Breast epithelium (tissue), 3 donors: ENCODE measurements at regions not wholly inside any gene's neighbourhood (a gene's known extent, or its start where the extent isn't known, plus 50 kb on each side); places are given as distances from the start of the nearest gene placed in this dataset.

Source experiments
- POLR2A ChIP-seq: fragments of 450-650 bp; IDR thresholded peaks from one replicate; pipeline ENCODE4 v1.6.1; 2016; ENCODE audit warnings: antibody characterized with exemption, mild to moderate bottlenecking, moderate library complexity
- POLR2AphosphoS5 ChIP-seq, 3 donors: sonication (generic); formaldehyde crosslinking; IDR thresholded peaks; one replicate each; pipeline ENCODE4 v1.6.1; 2017; ENCODE audit warnings: antibody characterized with exemption in 3 of 3
- TF ChIP-seq, protein P1 (sequence below), 3 donors: fragments of 450-650 bp; IDR thresholded peaks; one replicate each; pipeline ENCODE4 v1.5.1; 2016 to 2017; ENCODE audit warnings: antibody characterized with exemption in 3 of 3, mild to moderate bottlenecking in 3 of 3, moderate library complexity in 3 of 3

DNA sequence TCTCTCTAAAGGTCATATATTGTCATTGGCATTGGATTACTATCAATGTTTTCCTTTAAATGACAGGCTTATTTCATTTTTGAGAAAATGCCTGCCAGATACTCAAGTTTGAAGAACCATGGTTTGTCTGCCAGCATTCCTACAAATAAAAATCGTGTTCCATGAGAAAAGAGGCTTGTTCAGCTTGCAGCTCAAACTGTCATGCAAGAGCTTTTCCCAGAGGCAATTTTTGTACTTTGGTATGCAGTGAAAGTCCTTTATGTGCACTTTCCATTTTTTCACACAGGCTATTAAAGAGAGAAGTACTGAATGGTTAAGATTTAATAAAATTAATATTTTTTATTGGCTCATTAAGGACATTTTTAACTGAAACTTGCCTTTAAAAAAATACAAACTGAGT lies 110.4 kb downstream of the FBXO4 start:
- TF ChIP-seq, protein P1, sequence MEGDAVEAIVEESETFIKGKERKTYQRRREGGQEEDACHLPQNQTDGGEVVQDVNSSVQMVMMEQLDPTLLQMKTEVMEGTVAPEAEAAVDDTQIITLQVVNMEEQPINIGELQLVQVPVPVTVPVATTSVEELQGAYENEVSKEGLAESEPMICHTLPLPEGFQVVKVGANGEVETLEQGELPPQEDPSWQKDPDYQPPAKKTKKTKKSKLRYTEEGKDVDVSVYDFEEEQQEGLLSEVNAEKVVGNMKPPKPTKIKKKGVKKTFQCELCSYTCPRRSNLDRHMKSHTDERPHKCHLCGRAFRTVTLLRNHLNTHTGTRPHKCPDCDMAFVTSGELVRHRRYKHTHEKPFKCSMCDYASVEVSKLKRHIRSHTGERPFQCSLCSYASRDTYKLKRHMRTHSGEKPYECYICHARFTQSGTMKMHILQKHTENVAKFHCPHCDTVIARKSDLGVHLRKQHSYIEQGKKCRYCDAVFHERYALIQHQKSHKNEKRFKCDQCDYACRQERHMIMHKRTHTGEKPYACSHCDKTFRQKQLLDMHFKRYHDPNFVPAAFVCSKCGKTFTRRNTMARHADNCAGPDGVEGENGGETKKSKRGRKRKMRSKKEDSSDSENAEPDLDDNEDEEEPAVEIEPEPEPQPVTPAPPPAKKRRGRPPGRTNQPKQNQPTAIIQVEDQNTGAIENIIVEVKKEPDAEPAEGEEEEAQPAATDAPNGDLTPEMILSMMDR (IDR thresholded peaks at IDR 0.05): no peak
- TF ChIP-seq POLR2A (no peak), POLR2AphosphoS5 (IDR thresholded peaks at IDR 0.05) (no peak)
